HG03432 (cell line): ENCODE measurements at regions not wholly inside any gene's neighbourhood (a gene's known extent, or its start where the extent isn't known, plus 50 kb on each side); places are given as distances from the start of the nearest gene placed in this dataset.
"Not testable (repeated sequence)": the region's sequence is repeated elsewhere in the genome, so short reads cannot be mapped to it uniquely, and the experiment has no call there.

Experiments
- ATAC-seq: cut with Tn5 transposase; IDR thresholded peaks from one replicate; pipeline ENCODE4 v1.9.1; 2021; ENCODE audit warnings: mild to moderate bottlenecking, moderate library complexity; ENCODE audit not compliant: unreplicated experiment

GRCh38 chrY:22692913-22693312 is 289.7 kb downstream of the RBMY1J start:
- ATAC-seq = peak; percentile 64

- ATAC-seq = no peak
Observed at GRCh38 chrY:22727753-22728152, 256.3 kb upstream of the BPY2 start.

DNA sequence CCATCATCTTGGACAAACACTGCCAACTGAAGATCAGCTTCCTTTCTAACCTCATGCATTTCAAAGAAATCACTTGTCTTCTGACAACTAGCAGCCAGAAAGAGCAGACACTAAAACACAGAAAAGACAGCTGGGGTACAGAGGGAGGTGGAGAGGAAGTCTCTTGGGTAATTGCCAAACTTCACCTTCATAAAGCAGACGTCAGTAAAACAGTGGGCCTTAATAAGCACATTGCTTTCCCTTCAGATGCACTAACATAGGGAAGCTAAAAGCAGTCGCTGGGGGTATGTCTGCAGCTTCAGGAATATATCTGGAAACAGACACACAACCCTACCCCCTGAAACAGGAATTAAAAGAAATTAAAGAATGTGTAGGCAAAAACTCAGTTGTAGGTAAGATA is 252.2 kb upstream of the BPY2 start:
- ATAC-seq = not testable (repeated sequence)
